ENCODE measurements at regions not wholly inside any gene's neighbourhood (a gene's known extent, or its start where the extent isn't known, plus 50 kb on each side); places are given as distances from the start of the nearest gene placed in this dataset.
"Not testable (repeated sequence)": the region's sequence is repeated elsewhere in the genome, so short reads cannot be mapped to it uniquely, and the experiment has no call there.

DNA sequence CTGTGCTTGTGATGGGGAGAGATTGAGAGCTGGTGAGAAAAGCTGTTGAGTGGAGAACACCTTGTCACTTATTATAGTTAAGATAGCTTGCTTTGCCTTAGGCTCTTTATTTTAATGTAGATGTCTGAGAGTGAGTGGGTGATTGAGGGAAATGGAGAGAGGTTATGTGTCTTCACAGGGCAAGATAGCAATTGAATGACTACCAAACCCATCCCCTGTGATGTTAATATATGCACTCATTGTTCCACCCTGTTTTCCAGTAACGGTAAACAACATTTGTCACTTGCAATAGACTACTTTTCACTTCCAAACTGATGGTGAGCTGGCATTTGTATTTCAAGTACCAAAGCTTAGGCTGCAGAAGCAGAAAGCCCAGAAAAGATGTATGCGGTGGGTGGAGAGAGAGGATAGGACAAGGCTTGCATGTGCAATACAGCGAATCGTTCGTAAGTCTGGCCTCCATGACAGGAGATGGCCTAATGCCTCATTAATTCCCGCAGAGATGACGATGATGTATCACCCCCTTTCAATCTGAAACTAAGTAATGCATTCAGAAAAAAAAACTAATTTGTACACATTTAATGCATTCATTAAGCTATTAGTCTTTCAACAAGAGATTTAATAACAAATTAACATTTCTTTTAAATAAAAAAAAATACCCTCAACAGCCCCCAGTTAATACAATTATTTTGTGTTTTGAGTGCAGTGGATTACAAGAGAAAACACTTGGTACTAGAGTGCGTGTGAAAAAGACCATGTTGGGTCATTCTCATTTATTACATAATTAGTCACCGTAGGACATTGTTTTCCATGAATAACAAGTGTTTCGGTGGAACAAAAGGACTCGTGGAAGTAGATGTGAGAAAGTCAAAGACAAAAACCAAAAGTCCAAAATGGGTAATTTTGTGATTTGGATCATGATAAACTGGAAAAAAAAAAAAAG is 699.0 kb downstream of the BRINP1 start:
- Histone ChIP-seq H3K27ac (no peak overlapping the region), H3K4me2 (no peak overlapping the region), H3K4me3 (no peak overlapping the region), H3K4me1 (no peaks in the 10 kb centered on the region), H3K9me3 (no peaks in the 10 kb centered on the region)
- DNase-seq (ENCODE audit: low read depth in 1 of 2, low spot score in 1 of 2) = no peak
- FAIRE-seq = no peak
- ChIA-PET CTCF (no interaction called here), POLR2A (no interaction called here)
- no peak for ATAC-seq
- 62% methylated on average over 11 of the region's 11 CpGs for WGBS (ENCODE audit: missing lambda C conversion rate)
- TF ChIP-seq MAFK (IDR thresholded peaks at IDR 0.05; ENCODE audit: partially characterized antibody) (no peak), ZNF302 (CRISPR knock-in tag; IDR thresholded peaks at IDR 0.05) (no peak), FOSL2 (IDR thresholded peaks at IDR 0.05) (no peak), FOSL2 (CRISPR knock-in tag; IDR thresholded peaks at IDR 0.05) (no peak)
- TF ChIP-seq, protein P1, sequence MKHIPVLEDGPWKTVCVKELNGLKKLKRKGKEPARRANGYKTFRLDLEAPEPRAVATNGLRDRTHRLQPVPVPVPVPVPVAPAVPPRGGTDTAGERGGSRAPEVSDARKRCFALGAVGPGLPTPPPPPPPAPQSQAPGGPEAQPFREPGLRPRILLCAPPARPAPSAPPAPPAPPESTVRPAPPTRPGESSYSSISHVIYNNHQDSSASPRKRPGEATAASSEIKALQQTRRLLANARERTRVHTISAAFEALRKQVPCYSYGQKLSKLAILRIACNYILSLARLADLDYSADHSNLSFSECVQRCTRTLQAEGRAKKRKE (CRISPR knock-in tag; IDR thresholded peaks at IDR 0.05; ENCODE audit: low read depth) = no peak
- TF ChIP-seq, protein P2, sequence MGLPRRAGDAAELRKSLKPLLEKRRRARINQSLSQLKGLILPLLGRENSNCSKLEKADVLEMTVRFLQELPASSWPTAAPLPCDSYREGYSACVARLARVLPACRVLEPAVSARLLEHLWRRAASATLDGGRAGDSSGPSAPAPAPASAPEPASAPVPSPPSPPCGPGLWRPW (IDR thresholded peaks at IDR 0.05) = no peak

DNA sequence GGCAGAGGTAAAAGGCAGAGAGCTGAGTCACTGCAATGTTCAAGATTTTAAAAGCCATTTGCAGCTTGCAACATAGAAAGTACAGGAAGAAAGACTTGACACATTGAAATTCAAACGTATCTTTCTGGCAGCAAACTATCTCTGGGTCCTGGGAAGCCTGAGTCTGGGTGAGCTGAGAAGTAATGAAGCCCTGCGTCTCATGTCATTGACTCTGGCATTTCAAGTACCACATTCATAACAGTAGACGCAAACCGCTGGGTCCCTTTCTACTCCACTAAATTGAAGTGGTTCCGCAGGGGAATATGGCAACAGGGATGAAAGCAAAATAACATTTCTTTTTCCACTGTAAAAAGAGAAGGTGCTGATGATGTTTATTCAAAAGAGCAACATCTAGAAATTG is 694.3 kb downstream of the BRINP1 start:
- WGBS (ENCODE audit: missing lambda C conversion rate) = 63% methylated on average over 5 of the region's 5 CpGs
- ChIA-PET CTCF (no interaction called here), POLR2A (no interaction called here)
- no peak overlapping the region for H3K27ac ChIP-seq
- H3K9me3 ChIP-seq = no peaks in the 10 kb centered on the region
- H3K4me3 ChIP-seq = no peak overlapping the region
- TF ChIP-seq EP300 (IDR thresholded peaks at IDR 0.05) (no peak), RFX5 (IDR thresholded peaks at IDR 0.05) (no peak), CHD2 (IDR thresholded peaks at IDR 0.05; ENCODE audit: low read length, partially characterized antibody) (no peak), POLR2AphosphoS2 (conservative IDR thresholded peaks at IDR 0.05; ENCODE audit: low read length) (no peak), CBX2 (IDR thresholded peaks at IDR 0.05; ENCODE audit: borderline replicate concordance, low read depth) (no peak), EHF (CRISPR knock-in tag; IDR thresholded peaks at IDR 0.05) (no peak), ZSCAN20 (CRISPR knock-in tag; IDR thresholded peaks at IDR 0.05) (no peak), HOXB5 (CRISPR knock-in tag; IDR thresholded peaks at IDR 0.05) (no peak), HEYL (CRISPR knock-in tag; IDR thresholded peaks at IDR 0.05) (no peak), JUN (IDR thresholded peaks at IDR 0.05) (no peak), PHF8 (IDR thresholded peaks at IDR 0.05; ENCODE audit: borderline replicate concordance, low read depth) (no peak), FOXS1 (CRISPR knock-in tag; IDR thresholded peaks at IDR 0.05) (no peak), MYC (IDR thresholded peaks at IDR 0.05; ENCODE audit: borderline replicate concordance, low read length) (no peak), NPAS2 (CRISPR knock-in tag; IDR thresholded peaks at IDR 0.05; ENCODE audit: borderline replicate concordance) (no peak), ESRRA (IDR thresholded peaks at IDR 0.05; ENCODE audit: borderline replicate concordance, low read length) (no peak)
- TF ChIP-seq, protein P3, sequence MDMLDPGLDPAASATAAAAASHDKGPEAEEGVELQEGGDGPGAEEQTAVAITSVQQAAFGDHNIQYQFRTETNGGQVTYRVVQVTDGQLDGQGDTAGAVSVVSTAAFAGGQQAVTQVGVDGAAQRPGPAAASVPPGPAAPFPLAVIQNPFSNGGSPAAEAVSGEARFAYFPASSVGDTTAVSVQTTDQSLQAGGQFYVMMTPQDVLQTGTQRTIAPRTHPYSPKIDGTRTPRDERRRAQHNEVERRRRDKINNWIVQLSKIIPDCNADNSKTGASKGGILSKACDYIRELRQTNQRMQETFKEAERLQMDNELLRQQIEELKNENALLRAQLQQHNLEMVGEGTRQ (IDR thresholded peaks at IDR 0.05) = no peak
- TF ChIP-seq, protein P4, sequence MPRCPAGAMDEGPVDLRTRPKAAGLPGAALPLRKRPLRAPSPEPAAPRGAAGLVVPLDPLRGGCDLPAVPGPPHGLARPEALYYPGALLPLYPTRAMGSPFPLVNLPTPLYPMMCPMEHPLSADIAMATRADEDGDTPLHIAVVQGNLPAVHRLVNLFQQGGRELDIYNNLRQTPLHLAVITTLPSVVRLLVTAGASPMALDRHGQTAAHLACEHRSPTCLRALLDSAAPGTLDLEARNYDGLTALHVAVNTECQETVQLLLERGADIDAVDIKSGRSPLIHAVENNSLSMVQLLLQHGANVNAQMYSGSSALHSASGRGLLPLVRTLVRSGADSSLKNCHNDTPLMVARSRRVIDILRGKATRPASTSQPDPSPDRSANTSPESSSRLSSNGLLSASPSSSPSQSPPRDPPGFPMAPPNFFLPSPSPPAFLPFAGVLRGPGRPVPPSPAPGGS (IDR thresholded peaks at IDR 0.05) = no peak
- TF ChIP-seq, protein P5, sequence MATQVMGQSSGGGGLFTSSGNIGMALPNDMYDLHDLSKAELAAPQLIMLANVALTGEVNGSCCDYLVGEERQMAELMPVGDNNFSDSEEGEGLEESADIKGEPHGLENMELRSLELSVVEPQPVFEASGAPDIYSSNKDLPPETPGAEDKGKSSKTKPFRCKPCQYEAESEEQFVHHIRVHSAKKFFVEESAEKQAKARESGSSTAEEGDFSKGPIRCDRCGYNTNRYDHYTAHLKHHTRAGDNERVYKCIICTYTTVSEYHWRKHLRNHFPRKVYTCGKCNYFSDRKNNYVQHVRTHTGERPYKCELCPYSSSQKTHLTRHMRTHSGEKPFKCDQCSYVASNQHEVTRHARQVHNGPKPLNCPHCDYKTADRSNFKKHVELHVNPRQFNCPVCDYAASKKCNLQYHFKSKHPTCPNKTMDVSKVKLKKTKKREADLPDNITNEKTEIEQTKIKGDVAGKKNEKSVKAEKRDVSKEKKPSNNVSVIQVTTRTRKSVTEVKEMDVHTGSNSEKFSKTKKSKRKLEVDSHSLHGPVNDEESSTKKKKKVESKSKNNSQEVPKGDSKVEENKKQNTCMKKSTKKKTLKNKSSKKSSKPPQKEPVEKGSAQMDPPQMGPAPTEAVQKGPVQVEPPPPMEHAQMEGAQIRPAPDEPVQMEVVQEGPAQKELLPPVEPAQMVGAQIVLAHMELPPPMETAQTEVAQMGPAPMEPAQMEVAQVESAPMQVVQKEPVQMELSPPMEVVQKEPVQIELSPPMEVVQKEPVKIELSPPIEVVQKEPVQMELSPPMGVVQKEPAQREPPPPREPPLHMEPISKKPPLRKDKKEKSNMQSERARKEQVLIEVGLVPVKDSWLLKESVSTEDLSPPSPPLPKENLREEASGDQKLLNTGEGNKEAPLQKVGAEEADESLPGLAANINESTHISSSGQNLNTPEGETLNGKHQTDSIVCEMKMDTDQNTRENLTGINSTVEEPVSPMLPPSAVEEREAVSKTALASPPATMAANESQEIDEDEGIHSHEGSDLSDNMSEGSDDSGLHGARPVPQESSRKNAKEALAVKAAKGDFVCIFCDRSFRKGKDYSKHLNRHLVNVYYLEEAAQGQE (IDR thresholded peaks at IDR 0.05) = no peak
- TF ChIP-seq, protein P6, sequence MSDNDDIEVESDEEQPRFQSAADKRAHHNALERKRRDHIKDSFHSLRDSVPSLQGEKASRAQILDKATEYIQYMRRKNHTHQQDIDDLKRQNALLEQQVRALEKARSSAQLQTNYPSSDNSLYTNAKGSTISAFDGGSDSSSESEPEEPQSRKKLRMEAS (IDR thresholded peaks at IDR 0.05) = no peak
- FAIRE-seq (no peak), ATAC-seq (no peak), DNase-seq (ENCODE audit: low read depth in 1 of 2, low spot score in 1 of 2) (no peak)
- H3K4me2 ChIP-seq = no peak overlapping the region
- H3K4me1 ChIP-seq = no peaks in the 10 kb centered on the region

DNA sequence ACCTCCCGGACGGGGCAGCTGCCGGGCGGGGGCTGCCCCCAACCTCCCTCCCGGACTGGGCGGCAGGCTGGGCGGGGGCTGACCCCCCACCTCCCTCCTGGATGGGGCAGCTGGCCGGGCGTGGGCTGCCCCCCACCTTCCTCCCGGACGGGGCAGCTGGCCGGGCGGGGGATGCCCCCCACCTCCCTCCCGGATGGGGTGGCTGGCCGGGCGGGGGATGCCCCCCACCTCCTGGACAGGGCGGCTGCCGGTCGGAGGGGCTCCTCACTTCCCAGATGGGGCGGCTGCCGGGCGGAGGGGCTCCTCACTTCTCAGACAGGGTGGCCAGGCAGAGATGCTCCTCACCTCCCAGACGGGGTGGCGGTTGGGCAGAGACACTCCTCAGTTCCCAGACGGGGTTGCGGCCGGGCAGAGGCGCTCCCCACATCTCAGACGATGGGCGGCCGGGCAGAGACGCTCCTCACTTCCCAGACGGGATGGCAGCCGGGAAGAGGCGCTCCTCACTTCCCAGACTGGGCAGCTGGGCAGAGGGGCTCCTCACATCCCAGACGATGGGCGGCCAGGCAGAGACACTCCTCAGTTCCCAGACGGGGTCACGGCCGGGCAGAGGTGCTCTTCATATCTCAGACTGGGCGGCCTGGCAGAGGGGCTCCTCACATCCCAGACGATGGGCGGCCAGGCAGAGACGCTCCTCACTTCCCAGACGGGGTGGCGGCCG is 691.1 kb downstream of the BRINP1 start:
- POLR2A ChIA-PET; H3K27ac ChIP-seq; FAIRE-seq; DNase-seq (ENCODE audit: low read depth in 1 of 2, low spot score in 1 of 2); ATAC-seq; H3K9me3 ChIP-seq; CTCF ChIA-PET; H3K4me2 ChIP-seq; H3K4me1 ChIP-seq; H3K4me3 ChIP-seq: not testable (repeated sequence)
- 60% methylated on average over 1 of the region's 47 CpGs for WGBS (ENCODE audit: missing lambda C conversion rate)

Measured in A549 (cell line).